Endothelial cell (in vitro differentiated cells): ENCODE measurements at regions not wholly inside any gene's neighbourhood (a gene's known extent, or its start where the extent isn't known, plus 50 kb on each side); places are given as distances from the start of the nearest gene placed in this dataset.

ENCODE experiments used
- DNase-seq: peaks from one replicate; pipeline ENCODE4 v3.0.0; 2021; ENCODE audit warnings: low spot score
- H3K27ac Mint-ChIP-seq: one replicate; pipeline ENCODE4 v1.8.0; 2021; ENCODE audit warnings: mixed read lengths, inconsistent platforms; ENCODE audit not compliant: unreplicated experiment
- H3K27me3 Mint-ChIP-seq: one replicate; pipeline ENCODE4 v1.8.0; 2021; ENCODE audit warnings: mild to moderate bottlenecking, moderate library complexity, mixed read lengths, inconsistent platforms; ENCODE audit not compliant: unreplicated experiment
- H3K36me3 Mint-ChIP-seq: one replicate; pipeline ENCODE4 v1.8.0; 2021; ENCODE audit warnings: mild to moderate bottlenecking, low read depth, mixed read lengths, inconsistent platforms; ENCODE audit not compliant: unreplicated experiment
- H3K4me1 Mint-ChIP-seq: one replicate; pipeline ENCODE4 v1.8.0; 2021; ENCODE audit warnings: mild to moderate bottlenecking, mixed read lengths, inconsistent platforms; ENCODE audit not compliant: unreplicated experiment
- H3K4me3 Mint-ChIP-seq: one replicate; pipeline ENCODE4 v1.8.0; 2021; ENCODE audit warnings: mild to moderate bottlenecking, mixed read lengths, inconsistent platforms; ENCODE audit not compliant: unreplicated experiment
- H3K9me3 Mint-ChIP-seq: one replicate; pipeline ENCODE4 v1.8.0; 2021; ENCODE audit warnings: mixed read lengths, inconsistent platforms; ENCODE audit not compliant: unreplicated experiment
- CTCF ChIP-seq: fragments of 200-600 bp; sonication (generic); IDR thresholded peaks from one replicate; pipeline ENCODE4 v1.5.0; 2021; ENCODE audit warnings: antibody characterized with exemption; ENCODE audit not compliant: unreplicated experiment

GRCh38 chr4:134126955-134127354, 74.6 kb downstream of the PABPC4L start:
- H3K9me3 Mint-ChIP-seq: no peaks in the 10 kb centered on the region
- H3K4me1 Mint-ChIP-seq: no peaks in the 10 kb centered on the region
- no peak overlapping the region for H3K27ac Mint-ChIP-seq
- no peak for DNase-seq
- no peaks in the 10 kb centered on the region for H3K36me3 Mint-ChIP-seq
- H3K4me3 Mint-ChIP-seq: no peak overlapping the region
- H3K27me3 Mint-ChIP-seq: no peaks in the 10 kb centered on the region
- no peak for TF ChIP-seq CTCF

- Mint-ChIP-seq H3K4me1 (no peaks in the 10 kb centered on the region), H3K27ac (no peak overlapping the region)
These were observed 75.5 kb downstream of the PABPC4L start for GRCh38 chr4:134126000-134126560.

GRCh38 chr4:134122903-134123302, 78.7 kb downstream of the PABPC4L start:
- Mint-ChIP-seq H3K4me1 (no peaks in the 10 kb centered on the region), H3K4me3 (no peak overlapping the region), H3K27ac (no peak overlapping the region), H3K27me3 (no peaks in the 10 kb centered on the region), H3K9me3 (no peaks in the 10 kb centered on the region), H3K36me3 (no peaks in the 10 kb centered on the region)
- DNase-seq: no peak
- no peak for TF ChIP-seq CTCF

More at GRCh38 chr4:134126000-134126560, 75.5 kb downstream of the PABPC4L start:
- Mint-ChIP-seq H3K36me3 (no peaks in the 10 kb centered on the region), H3K9me3 (no peaks in the 10 kb centered on the region), H3K4me3 (no peak overlapping the region), H3K27me3 (no peaks in the 10 kb centered on the region)
- TF ChIP-seq CTCF: no peak
- DNase-seq: no peak

GRCh38 chr4:134117392-134118183, 84.0 kb downstream of the PABPC4L start:
- no peaks in the 10 kb centered on the region for H3K36me3 Mint-ChIP-seq
- H3K27ac Mint-ChIP-seq: no peak overlapping the region
- H3K4me1 Mint-ChIP-seq: no peaks in the 10 kb centered on the region
- H3K27me3 Mint-ChIP-seq: no peaks in the 10 kb centered on the region
- H3K9me3 Mint-ChIP-seq: no peaks in the 10 kb centered on the region
- H3K4me3 Mint-ChIP-seq: no peak overlapping the region
- no peak for DNase-seq
- TF ChIP-seq CTCF: no peak

- Mint-ChIP-seq H3K36me3 (no peaks in the 10 kb centered on the region), H3K4me1 (no peaks in the 10 kb centered on the region), H3K9me3 (no peaks in the 10 kb centered on the region), H3K27me3 (peaks cover 1% of the 10 kb centered on the region), H3K4me3 (no peak overlapping the region), H3K27ac (no peak overlapping the region)
- no peak for TF ChIP-seq CTCF
- DNase-seq: no peak
These were observed 111.7 kb downstream of the PABPC4L start for GRCh38 chr4:134089885-134090284.
